Progenitor cell of endocrine pancreas (in vitro differentiated cells): ENCODE measurements at regions not wholly inside any gene's neighbourhood (a gene's known extent, or its start where the extent isn't known, plus 50 kb on each side); places are given as distances from the start of the nearest gene placed in this dataset.
"Not testable (repeated sequence)": the region's sequence is repeated elsewhere in the genome, so short reads cannot be mapped to it uniquely, and the experiment has no call there.

Experiments used
- DNase-seq: peaks from one replicate; pipeline ENCODE4 v3.0.0; 2021; ENCODE audit warnings: low spot score; ENCODE audit not compliant: unreplicated experiment
- H3K27ac Mint-ChIP-seq: 2 replicates; pipeline ENCODE4 v1.8.0; 2021; ENCODE audit warnings: mild to moderate bottlenecking, moderate library complexity, mixed read lengths
- H3K27me3 Mint-ChIP-seq: 2 replicates; pipeline ENCODE4 v1.8.0; 2021; ENCODE audit warnings: mixed read lengths
- H3K36me3 Mint-ChIP-seq: 2 replicates; pipeline ENCODE4 v1.8.0; 2022; ENCODE audit warnings: mixed read lengths; ENCODE audit not compliant: insufficient read depth
- H3K4me1 Mint-ChIP-seq: 2 replicates; pipeline ENCODE4 v1.8.0; 2021; ENCODE audit warnings: low read depth, mixed read lengths
- H3K4me3 Mint-ChIP-seq: 2 replicates; pipeline ENCODE4 v1.8.0; 2021; ENCODE audit warnings: low read depth, mild to moderate bottlenecking, moderate library complexity, mixed read lengths
- H3K9me3 Mint-ChIP-seq: 2 replicates; pipeline ENCODE4 v1.8.0; 2021; ENCODE audit warnings: low read depth, mixed read lengths
- TF ChIP-seq, protein P1 (sequence below): fragments of 200-600 bp; sonication (generic); IDR thresholded peaks from one replicate; pipeline ENCODE4 v1.5.0; 2021; ENCODE audit warnings: antibody characterized with exemption, mild to moderate bottlenecking; ENCODE audit not compliant: unreplicated experiment

DNA sequence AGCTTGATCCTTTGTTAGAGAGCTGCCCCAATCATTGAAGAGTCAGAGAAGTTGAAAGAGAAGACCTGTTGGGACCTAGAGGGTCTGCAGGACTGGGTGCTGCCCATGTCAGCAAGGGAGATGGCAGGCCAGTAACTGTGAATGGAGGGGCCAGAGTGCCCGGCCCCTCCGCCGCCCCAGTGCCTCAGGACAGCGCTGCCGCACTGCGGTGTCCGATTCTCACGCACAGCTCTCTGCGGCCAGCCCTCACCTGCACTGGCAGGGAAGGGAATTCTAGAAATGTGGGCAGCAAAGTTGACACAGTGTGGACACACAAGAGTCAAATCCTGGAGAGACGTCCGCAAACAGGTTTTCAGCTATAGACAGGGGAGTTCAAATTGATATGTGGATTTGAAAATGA lies 373.5 kb downstream of the TCERG1L start:
- peaks cover 31% of the 10 kb centered on the region for H3K4me1 Mint-ChIP-seq
- DNase-seq: no peak
- TF ChIP-seq, protein P1, sequence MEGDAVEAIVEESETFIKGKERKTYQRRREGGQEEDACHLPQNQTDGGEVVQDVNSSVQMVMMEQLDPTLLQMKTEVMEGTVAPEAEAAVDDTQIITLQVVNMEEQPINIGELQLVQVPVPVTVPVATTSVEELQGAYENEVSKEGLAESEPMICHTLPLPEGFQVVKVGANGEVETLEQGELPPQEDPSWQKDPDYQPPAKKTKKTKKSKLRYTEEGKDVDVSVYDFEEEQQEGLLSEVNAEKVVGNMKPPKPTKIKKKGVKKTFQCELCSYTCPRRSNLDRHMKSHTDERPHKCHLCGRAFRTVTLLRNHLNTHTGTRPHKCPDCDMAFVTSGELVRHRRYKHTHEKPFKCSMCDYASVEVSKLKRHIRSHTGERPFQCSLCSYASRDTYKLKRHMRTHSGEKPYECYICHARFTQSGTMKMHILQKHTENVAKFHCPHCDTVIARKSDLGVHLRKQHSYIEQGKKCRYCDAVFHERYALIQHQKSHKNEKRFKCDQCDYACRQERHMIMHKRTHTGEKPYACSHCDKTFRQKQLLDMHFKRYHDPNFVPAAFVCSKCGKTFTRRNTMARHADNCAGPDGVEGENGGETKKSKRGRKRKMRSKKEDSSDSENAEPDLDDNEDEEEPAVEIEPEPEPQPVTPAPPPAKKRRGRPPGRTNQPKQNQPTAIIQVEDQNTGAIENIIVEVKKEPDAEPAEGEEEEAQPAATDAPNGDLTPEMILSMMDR: no peak
- H3K27me3 Mint-ChIP-seq: no peaks in the 10 kb centered on the region
- no peaks in the 10 kb centered on the region for H3K36me3 Mint-ChIP-seq
- no peak overlapping the region for H3K4me3 Mint-ChIP-seq
- no peaks in the 10 kb centered on the region for H3K9me3 Mint-ChIP-seq
- H3K27ac Mint-ChIP-seq: no peak overlapping the region

DNA sequence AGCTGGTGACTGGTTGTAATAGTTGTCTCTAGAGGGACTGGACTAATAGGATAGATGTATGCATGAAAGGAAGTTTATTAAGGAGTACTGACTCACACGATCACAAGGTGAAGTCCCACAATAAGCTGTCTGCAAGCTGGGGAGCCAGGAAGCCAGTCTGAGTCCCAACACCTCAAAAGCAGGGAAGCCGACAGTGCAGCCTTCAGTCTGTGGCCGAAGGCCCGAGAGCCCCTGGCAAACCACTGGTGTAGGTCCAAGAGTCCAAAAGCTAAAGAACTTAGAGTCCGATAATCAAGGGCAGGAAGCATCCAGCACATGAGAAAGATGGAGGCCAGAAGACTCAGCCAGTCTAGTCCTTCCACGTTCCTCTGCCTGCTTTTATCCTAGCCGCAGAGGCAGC lies 372.6 kb downstream of the TCERG1L start:
- H3K27ac Mint-ChIP-seq, H3K27me3 Mint-ChIP-seq, H3K9me3 Mint-ChIP-seq, H3K36me3 Mint-ChIP-seq, DNase-seq, H3K4me3 Mint-ChIP-seq: not testable (repeated sequence)
- H3K4me1 Mint-ChIP-seq: peaks cover 29% of the 10 kb centered on the region

DNA sequence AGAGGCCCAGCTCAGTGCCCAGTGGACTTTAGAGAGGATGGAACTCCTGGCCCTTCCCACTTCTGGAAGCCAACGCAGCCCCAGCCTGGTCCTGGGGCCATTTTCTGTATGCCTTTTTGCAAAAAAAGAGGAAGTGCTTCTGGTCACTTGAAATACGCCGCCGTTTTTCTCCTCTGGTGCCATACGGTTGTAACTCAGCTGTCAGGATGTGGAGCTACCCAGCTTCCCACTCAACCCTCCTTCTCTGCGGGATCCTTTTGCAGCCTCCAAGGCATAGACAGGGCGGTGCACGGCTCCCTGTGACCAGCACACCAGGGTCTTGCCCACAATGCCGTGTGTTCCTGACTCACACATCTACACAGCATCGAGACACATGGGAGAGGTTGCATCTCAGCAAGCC lies 369.6 kb downstream of the TCERG1L start:
- TF ChIP-seq, protein P1: no peak
- Mint-ChIP-seq H3K4me3 (no peak overlapping the region), H3K9me3 (no peaks in the 10 kb centered on the region), H3K4me1 (peaks cover 6% of the 10 kb centered on the region), H3K36me3 (no peaks in the 10 kb centered on the region), H3K27me3 (no peaks in the 10 kb centered on the region), H3K27ac (no peak overlapping the region)
- DNase-seq: no peak

DNA sequence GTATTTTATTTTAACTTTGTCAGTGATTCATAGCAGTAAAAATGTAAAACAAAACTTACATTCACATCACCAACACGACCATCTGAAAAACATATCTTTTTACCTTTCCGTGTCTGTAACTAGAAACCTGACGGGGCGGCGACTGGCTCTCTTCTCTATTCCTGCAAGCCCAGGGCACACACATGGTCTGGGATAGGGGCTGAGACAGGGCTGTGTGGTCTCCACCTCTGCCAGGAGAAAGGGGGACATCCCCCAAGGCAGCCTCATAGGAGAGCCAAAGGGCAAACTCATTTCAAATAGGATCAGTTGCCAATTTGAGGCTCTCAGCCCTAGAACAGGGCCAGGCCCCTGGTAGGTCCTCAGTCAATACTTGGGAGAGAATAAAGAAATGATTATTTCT lies 359.4 kb downstream of the TCERG1L start:
- Mint-ChIP-seq H3K9me3 (no peaks in the 10 kb centered on the region), H3K36me3 (no peaks in the 10 kb centered on the region), H3K27ac (no peak overlapping the region), H3K4me3 (no peak overlapping the region), H3K27me3 (peaks cover 3% of the 10 kb centered on the region), H3K4me1 (no peaks in the 10 kb centered on the region)
- DNase-seq: no peak
- TF ChIP-seq, protein P1: no peak

DNA sequence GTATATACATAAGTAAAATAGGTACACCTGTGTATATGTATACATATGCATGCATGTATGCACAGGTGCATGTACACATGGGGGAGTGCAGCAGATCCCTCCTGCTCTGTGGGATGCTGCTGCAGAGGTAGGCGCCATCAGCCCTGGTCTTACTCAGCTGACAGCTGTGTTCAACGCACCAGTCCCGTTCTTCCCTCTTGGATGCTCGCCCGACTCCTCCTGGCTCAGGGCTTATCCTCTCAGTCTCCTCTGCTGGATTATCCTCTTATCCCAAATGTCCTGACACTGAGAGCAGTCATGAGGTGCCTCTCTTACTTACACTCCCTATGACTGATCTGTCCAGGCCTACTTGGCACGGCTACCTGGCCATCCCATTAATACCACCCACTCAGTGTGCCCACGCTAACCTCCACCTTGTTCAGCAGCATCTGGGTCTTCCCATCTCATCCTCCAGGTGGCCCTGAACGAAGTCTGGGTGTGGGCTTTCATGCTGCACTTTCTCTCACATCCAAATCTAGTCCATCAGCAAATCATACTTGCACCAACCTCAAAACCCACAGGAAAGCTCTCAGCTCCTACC lies 357.1 kb downstream of the TCERG1L start:
- Mint-ChIP-seq H3K27me3 (peaks cover 6% of the 10 kb centered on the region), H3K4me1 (no peaks in the 10 kb centered on the region), H3K27ac (no peak overlapping the region), H3K4me3 (no peak overlapping the region), H3K36me3 (no peaks in the 10 kb centered on the region), H3K9me3 (no peaks in the 10 kb centered on the region)
- no peak for DNase-seq
- TF ChIP-seq, protein P1: no peak

DNA sequence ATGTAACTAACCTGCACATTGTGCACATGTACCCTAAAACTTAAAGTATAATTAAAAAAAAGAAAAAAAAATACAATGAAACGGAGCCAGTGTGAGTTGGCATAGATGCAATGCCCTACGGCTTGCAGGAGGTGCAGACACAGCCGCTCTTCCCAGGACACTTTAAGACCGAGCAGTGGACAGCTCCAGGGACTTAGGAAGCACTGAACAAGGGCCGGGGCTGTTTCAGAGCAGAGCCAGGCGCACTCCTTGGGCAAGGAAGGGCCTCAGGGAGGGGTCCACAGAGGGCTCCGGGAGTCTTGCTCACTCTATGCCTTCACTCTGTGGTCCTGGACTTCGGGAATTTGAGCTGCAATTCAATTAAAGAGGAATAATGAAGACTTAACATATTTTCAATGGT lies 355.3 kb downstream of the TCERG1L start:
- Mint-ChIP-seq H3K36me3 (no peaks in the 10 kb centered on the region), H3K27me3 (peaks cover 8% of the 10 kb centered on the region), H3K9me3 (no peaks in the 10 kb centered on the region), H3K4me3 (no peak overlapping the region), H3K27ac (no peak overlapping the region), H3K4me1 (no peaks in the 10 kb centered on the region)
- TF ChIP-seq, protein P1: no peak
- no peak for DNase-seq
